ENCODE measurements at regions not wholly inside any gene's neighbourhood (a gene's known extent, or its start where the extent isn't known, plus 50 kb on each side); places are given as distances from the start of the nearest gene placed in this dataset.
"Not testable (repeated sequence)": the region's sequence is repeated elsewhere in the genome, so short reads cannot be mapped to it uniquely, and the experiment has no call there.

DNA sequence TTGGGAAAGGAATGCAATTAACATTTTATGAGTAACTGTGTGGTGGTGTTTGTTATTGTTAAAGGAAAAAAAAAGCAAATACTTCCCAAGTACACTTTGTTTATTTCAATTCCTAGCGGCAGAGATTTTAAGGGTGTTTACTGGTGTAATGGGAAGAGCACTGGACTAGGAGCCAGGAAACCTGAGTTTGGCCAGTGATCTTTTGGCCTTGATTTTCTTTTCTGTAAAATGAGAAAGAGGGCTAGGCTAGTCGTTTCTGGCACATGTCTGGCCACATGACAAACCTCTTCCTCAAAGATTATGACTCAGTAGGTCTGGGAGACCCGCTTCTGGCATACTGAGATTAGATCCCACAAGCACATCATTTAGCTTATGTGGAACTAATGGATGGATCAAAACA is 428.1 kb upstream of the NOX3 start:
- DNase-seq: no peak

DNA sequence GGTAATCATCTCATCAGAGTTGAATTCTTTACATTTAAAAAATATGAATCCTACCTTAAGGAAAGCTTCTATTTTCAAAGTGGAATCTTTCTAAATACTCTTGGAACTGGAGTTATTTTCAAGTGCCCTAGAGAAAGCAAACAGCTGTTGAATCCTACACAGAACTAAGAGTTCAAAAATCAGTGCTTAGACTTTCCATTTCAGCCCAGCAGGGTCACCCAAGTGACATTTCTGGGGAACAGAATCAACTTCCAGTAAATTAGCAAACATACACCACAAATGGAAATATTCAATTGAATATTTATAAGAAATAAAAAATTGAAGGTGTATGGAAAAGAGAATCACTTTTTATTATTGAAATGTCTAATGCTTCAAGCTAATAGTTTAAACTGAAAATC is 427.7 kb upstream of the NOX3 start:
- no peak for DNase-seq

DNA sequence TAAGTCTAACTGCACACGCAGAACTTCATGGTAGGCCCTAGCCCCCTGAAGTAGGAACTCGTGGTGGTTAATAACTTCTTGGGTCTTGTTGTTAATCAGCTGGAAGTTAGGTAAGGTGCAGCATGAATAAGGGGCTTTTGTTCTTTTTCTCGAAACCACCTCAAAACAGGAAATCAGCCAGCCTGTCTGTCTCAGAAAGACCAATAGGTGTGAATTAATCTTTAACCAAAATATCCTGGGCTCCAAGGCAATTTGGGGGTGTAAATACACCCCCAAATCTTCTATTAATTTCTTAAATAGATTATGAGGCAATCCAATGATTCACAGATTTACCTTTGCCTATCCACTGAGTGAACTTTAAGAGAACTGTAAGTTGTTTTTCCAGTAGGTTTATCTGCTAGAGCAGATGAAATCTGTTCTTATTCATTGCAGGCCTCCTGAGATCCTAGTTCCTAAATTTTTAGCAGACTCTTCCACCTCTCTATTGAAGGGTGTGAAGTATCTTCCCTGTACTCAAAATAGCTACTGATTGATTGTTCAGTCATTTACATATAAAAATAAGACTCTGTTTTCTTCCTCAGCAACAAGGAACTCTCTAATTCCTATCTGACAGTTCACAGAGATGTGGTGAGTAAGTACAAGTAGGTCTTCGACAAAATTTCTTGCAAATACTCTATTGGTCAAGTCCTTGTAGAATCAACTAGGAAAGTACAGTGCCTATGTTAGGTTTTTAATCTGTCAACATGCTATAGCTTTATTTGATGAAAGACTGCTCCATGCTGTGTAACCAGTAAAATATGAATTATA is 427.1 kb upstream of the NOX3 start:
- no peak for DNase-seq

DNA sequence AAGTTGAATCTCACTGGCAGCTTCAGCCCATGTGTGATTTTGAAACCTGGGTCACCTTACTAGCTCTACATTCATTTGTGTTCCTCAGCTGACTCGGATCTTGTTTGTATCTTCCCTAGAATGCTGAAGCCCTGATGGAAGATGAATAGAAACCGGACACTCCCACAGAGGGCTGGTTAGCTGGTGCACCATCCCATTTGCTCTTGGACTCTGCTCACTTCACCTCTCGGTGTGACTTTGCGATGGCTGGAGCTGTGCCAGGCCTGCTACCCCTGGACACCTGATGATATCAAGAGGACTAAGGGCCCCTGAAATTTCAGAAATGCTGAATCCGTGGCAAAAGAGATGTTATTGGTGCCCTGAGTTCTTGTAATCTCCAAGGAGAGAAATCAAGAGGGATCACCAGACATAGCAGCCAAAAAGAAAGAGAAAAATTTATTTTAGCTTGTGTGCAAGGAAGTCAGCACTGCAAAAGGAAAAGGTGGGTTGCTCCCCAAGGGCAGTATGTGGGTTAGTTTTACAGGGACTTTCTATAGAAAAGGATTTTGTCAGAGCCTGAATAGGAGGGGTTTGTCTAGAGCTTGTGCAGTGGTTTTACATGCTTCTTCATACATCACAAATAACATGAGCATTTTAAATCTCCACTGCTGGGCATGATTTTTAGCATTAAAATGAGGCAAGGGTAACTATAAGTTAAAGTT is 426.3 kb upstream of the NOX3 start:
- no peak for DNase-seq

DNA sequence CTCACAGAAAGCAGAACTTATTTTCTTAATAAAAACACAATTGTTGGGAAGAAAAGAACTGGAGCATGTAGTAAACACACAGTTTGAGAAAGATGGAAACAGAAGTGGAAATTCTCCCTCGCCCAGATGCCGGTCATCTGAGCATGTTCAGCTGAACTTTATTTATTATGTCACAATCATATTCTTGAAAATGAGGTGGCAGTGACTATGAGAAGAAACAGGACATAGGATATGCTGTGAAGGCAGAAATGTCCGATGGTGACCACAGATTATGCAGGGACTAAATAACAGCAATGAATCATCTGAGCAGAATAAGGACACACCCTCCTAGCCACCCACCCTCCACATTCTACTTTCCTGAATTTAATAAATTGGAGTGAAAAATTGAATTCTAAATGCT is 425.3 kb upstream of the NOX3 start:
- no peak for DNase-seq

DNA sequence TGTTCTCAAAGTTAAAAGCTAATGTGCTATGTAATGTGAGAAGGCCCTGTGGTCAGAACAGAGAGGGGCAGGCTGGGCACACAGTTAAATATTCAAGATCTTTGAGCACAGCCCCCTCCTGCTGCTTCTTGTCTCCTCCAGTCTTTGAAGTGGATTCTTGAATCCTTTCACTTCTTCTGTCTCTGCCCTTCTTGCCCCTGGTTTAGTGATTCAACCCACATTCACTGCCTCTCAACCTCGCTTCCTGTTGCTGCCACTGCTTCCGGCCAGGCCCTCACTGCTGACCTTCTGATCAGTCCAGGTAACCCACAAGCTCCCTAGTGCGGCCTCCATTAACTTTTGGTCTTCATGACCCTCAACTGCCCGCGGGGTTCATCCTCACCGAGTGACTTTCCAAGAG is 417.3 kb upstream of the NOX3 start:
- DNase-seq: no peak

DNA sequence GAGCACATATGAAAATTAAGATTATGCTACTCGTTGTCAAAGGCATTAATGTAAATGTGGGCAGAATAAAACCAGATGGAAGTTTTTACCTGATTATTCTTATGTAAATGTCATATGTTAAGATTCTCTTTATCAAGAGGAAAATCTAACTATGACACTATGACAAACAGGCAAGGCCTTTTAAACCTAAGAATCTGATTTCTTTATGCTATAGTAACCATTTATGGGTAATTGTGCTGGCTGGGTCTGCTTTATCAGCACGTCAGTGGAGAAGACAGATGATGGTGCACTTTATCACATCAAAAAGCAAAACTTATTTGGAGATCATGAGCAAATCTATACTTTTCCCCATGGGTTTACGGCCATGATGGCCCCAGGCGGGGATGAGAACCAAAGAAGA is 412.0 kb upstream of the NOX3 start:
- no peak for DNase-seq

DNA sequence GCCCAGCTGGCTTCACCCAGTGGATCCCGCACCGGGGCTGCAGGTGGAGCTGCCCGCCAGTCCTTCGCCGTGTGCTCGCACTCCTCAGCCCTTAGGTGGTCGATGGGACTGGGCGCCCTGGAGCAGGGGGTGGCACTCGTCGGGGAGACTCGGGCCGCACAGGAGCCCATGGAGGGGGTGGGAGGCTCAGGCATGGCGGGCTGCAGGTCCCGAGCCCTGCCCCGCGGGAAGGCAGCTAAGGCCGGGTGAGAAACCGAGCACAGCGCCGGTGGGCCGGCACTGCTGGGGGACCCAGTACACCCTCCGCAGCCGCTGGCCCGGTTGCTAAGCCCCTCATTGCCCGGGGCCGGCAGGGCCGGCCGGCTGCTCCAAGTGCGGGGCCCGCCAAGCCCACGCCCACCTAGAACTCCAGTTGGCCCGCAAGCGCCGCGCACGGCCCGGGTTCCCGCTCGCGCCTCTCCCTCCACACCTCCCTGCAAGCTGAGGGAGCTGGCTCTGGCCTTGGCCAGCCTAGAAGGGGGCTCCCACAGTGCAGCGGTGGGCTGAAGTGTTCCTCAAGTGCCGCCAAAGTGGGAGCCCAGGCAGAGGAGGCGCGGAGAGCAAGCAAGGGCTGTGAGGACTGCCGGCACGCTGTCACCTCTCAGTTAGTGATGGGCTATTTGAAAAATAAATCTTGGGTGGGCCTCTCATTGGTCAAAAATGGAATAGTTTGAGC is 411.2 kb upstream of the NOX3 start:
- not testable (repeated sequence) for DNase-seq

DNA sequence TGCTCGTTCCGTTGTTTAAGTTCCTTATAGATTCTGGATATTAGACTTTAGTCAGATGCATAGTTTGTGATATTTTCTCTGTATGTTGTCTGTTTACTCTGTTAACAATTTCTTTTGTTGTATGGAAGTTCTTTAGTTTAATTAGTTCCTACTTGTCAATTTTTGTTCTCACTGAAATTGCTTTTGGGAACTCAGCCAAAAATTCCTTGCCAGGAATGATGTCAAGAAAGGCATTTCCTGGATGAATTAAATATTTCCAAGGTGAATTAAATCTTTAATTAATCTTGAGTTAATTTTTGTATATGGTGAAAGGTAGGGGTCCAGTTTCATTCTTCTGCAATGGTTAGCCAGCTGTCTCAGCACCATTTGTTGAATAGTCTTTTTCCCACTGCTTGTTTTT is 406.2 kb upstream of the NOX3 start:
- no peak for DNase-seq

DNA sequence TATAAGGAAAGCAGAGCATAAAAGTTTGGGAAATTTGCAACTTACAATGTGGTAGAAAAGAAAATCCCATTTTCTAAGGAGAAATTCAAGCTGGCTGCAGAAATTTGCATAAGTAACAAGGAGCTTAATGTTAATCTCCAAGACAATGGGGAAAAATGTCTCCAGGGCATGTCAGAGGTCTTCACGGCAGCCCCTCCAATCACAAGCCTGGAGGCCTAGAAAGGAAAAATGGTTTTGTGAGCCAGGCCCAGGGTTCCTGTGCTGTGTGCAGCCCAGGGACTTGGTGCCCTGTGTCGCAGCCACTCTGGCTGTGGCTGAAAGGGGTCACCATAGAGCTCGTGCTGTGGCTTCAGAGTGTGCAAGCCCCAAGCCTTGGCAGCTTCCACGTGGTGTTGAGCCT is 403.3 kb upstream of the NOX3 start:
- DNase-seq: not testable (repeated sequence)

DNA sequence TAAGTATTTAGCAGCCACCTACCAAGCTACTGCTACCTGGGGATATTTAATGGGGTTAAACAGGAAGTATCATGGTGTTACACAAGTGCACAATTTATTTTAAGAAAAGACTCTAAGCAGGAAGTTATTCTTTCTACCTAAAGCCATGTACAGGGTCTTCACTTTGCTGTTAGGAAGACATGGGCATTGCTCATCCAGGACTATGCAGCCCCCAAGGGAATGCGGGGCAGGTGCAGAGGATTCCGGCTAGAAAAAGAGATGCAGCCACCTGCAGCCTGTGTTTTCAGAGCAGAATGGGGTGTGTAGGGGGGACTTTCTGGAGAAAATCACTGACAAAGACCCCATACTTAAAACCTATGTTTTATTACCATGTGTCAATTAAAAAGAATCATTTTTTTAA is 399.1 kb upstream of the NOX3 start:
- DNase-seq: no peak

DNA sequence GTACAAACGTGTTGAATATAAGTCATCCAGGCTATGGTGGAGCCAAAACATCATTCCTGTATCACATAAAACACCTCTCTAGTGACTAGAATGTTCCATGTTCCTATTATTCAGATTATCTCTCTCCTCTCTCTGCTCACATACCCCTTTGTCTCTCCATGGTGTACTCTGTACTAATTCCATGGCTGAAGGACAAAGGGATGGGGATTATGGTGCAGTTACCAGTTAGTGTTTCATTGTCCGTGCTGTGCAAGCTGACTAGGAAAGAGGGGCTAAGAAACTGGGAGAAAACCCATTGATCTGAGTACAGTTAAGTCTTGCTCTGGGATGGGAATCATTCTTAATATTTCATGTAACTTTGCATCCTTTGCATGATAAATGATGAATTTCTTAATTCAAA is 397.4 kb upstream of the NOX3 start:
- DNase-seq: no peak

DNA sequence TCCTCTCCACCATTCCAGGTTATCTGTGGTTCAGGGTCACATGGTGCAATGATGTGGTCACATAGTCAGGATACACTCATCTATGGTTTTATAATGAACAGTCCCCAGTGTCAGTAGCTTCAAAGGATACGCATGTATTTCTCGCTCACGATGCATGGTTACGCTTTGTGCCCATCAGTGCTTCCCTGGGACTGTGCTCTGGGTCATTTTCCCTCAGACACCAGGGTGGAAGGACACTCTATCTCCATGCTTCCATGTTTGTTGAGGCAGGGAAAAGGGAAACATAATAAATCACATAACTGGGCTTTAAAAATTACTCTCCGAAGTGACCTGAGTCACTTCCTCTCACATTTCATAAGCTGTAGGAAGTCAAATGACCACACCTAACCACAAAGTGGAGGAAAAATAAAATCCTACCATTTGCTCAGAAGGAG is 394.8 kb upstream of the NOX3 start:
- no peak for DNase-seq

DNA sequence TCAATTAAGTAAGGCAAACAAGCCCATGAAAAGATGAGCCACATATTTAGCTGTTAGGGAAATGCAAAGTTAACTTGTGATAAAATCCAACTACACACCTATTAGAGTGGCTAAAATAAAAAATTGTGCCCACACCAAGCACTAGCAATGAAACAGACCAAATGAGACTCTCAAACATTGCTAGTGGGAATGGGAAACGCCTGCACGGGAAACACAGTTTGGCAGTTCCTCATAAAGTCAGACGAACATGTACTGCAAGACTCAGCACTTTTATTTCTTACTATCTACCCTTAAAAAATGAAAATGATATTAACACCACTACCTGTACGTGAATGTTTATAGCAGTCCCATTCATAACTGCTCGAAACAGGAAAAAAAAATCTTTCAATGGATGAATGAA is 392.1 kb upstream of the NOX3 start:
- DNase-seq: no peak

DNA sequence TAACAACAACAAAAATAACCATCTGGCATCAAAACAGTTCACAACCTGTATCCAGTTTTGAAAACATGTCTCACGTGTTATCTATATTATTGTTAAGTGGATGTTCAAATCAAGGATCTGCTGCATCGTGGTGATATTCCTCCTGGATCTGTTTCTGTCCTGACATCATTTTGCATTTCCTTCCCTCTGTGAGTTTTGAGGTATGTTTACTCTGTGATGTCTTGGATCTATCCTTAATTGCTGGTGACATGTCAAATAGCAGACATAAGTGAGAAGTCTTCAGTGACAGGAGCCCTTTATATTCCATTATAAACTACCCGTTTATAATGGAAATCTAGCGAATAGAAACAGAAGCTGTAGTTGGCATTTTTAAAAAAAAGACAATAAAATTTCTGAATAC is 381.8 kb upstream of the NOX3 start:
- no peak for DNase-seq

DNA sequence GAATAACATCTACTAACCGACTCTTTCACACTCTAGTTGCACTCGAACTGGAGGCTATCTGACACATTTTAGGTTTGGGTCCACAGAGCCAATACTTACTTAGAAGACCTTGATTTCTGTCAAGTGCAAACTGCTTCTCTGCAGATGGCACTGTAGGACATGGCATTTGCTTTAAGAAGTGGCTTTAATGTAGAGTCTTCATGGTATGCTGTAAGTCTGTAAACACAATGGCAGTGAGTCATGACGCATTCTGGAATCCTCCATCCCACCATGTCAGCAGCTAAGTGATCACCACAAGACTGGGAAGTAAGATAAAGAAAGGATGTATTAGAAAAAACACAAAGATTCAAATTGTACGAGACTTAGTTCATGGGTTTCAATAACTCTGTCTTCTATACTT is 377.0 kb upstream of the NOX3 start:
- DNase-seq: no peak

DNA sequence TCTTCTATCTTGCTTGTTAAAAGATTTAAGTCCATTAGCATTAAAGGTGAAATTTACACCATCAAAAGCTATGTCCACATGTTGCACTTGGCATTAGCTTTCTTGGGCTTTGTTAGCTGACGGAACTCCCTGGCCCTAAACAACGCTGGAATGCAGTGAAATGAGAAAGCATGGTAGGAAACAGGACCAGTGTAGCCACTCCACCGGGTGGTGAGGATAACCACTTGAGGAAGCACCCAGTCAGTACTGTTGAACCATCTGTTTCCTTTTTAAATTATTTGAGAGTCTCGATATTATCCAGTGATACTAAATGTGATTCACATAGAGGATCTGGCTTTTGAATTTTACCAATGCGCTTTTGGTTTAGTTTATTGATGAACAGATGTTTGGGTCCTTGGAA is 374.9 kb upstream of the NOX3 start:
- no peak for DNase-seq

DNA sequence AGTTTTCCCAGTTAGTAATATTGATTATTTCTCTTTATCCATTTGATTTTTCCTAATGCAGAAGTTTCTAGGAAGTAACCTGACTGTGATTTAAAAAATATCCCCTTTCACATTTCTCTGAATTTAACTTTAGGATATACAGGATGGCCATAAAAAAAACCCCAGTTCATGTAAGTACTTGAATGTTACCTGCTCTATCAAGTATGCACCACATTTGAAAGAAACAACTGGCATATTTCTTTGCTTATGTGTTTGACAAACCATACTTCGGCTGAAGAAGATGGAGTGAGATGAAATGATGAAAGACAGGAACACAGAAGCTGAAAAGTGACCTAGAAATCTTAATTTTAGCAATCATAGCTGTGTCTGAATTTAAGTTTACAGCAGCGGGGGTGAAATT is 374.0 kb upstream of the NOX3 start:
- DNase-seq: no peak

DNA sequence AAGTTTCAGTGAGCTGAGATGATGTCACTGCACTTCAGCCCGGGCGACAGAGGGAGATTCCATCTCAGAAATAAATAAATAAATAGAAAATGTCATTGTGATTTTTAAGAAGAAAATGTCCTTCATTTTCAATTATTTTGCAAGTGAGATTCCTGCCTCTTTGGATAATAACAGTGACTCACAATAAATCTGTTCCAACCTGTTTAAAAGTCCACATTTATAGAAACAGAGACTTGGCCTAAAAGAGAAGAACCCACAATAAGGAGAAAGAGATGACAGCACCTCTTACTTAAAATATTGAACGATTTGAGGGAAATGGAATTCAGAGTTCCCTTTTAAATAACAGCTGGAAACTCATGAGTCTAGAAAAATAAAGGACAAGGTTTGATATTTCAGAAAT is 373.4 kb upstream of the NOX3 start:
- DNase-seq: no peak

DNA sequence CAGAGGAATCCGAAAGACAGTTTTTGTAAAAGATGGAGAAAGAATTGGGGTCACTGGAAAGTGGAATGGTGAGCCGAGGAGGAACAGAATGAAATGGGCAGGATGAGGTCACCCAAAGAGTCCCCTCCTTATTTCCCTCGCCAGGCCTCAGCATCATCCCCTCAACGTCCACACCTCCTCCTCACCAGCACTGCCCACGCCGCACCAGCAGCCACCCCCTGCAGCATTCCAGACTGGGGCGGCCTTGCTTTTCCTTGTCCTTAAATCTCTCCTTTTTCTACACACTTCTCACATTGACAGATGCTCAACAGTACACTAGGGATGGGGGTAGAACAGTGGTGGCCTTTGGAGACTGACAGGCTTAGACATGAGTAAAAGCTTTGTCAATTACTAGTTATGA is 363.1 kb upstream of the NOX3 start:
- no peak for DNase-seq

DNA sequence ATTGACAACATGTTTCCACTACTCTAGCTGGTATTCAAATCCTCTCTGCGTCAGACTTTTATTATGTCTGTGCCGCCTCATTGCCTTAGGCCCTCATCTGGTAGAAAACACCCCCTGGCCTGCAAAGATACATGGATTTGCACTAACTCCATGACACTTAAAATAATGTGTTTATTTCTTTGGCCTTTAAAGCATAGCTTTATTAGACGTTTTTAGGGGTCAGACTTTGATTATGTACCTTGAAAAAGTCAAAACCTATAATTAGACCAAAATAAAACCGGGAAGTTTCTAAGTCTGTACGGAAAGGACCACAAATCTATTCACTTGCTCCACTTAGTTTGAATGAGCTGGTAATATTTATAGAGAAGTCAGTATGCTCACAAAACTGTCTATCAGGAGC is 357.9 kb upstream of the NOX3 start:
- no peak for DNase-seq

DNA sequence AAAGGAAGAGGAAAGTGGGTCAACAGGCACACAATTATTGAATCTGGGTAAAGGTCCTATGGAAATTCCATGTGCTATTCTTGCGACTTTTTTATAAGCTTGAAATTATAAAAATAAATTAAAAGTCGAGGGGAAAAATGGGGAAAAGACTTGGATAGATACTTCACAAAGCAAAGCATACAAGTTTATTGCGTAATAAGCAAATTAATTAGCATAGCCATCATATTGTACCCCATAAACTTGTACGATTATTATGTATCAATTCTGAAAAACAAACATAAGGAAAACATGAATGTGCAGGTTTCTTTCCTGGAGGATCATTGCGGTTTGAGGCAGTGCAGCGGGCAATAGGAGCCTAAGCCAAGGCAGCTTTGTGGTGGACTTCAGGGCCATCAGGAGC is 351.6 kb upstream of the NOX3 start:
- DNase-seq: no peak

DNA sequence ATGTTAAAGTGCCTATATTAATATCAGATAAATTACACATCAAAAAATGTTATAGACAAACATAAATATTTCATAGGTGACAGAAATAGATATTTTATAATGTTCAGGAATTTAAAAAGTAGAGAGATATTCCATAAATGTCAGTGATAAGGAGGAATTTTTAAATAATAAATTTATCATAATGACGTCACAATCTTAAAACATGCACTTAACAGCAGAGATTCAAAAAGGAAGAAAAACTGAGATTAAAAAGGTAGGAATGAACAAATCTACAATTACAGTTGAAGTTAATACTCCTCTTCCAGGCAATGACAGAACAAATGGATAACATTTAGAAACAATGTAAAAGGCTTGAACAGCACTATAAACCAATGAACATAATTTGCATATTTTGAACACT is 345.4 kb upstream of the NOX3 start:
- no peak for DNase-seq

DNA sequence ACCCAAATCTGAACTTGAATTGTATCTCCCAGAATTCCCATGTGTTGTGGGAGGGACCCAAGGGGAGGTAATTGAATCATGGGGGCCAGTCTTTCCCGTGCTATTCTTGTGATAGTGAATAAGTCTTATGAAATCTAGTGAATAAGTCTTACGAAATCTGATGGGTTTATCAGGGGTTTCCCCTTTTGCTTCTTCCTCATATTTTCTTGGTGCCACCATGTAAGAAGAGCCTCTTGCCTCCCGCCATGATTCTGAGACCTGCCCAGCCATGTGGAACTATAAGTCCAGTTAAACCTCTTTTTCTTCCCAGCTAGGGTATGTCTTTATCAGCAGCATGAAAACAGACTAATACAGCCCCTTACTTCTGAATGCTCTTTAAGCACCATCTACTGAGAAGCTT is 343.2 kb upstream of the NOX3 start:
- DNase-seq: not testable (repeated sequence)

Data from NCI-H1694 (cell line).